Inflammatory macrophage treated with lipopolysaccharide for 4 hours (primary cell): ENCODE measurements at regions not wholly inside any gene's neighbourhood (a gene's known extent, or its start where the extent isn't known, plus 50 kb on each side); places are given as distances from the start of the nearest gene placed in this dataset.
"Not testable (repeated sequence)": the region's sequence is repeated elsewhere in the genome, so short reads cannot be mapped to it uniquely, and the experiment has no call there.

ENCODE experiments used
- DNase-seq: peaks from one replicate; pipeline ENCODE4 v3.0.0-alpha.2; 2020

GRCh38 chr12:33514893-33515292 is 75.3 kb upstream of the SYT10 start:
- DNase-seq = peak; percentile 7

DNA sequence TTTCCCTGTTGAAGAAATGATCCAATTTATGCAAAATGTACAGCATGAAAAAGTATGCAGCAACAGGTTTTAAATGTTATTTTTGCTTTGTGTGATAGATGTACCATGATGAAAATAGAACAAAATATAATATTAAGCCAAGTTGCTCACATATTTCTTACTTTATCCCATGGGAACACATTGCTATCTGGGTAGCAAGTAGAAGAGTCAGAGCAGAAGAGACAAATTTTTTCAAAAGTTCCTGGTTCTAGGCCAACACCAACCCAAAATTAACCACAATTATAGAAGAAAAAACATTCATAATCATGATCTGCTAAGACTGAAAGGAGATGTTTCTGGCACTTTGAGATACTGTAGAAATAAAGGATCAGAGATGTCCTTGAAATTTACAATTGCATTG is 79.9 kb upstream of the SYT10 start:
- DNase-seq = no peak

- not testable (repeated sequence) for DNase-seq
These were observed 81.1 kb upstream of the SYT10 start for GRCh38 chr12:33520505-33521302.

DNA sequence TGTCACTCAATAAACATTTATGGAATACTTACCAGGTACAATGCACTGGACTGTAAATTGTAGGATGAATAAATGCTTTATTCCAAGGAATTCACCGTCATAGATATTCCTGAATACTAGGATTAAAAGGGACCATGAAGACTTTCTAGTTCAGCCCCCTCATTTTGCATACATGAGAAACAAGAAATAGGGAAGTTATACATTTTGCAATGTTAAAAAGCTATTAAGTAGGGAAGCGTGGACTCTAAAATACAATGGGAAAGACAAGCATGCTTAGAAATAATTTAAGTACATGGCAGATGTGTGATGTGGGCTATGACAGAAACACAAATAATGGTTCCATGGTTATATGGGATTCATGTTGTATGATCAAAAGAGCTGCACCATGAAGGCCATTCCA is 89.4 kb upstream of the SYT10 start:
- peak; percentile 55 for DNase-seq

DNA sequence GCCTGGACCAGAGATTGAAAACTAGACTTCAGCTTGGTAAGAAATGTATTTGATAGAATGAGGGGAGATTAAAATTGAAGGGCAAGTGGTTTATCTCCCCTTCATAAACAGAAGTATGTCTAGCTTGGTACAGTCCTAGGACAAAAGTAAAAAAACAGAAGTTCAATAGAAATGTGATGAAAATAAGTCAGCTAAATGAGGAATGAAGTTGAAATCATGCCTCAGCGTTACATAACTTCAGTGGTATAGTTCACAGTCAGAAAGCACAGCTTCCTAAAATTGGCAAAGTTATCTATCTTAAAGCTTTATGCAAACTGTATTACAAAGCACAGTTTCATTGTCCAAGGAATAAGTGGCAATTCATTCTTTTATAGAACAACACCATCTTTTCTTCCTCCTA is 90.2 kb upstream of the SYT10 start:
- DNase-seq = peak; percentile 83

GRCh38 chr12:33531261-33531660 is 91.6 kb upstream of the SYT10 start:
- no peak for DNase-seq

DNA sequence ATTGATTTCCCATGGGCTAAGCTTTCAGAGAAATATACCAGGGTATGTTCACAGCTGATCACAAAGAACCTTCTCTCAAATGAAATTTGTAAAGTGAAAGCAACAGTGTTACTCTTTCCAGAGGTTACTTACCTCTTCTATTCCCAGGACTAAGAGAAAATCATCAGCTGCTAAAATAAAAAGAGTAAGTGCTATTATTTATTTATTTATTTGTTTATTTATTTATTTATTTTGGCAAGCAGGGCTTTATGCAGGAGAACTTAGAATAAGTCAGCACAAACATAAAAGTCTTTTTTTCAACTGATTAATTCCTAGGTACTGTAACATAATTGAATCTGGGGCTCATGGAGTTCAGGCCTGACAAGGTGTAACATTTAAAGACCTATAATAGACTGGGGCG is 93.9 kb upstream of the SYT10 start:
- no peak for DNase-seq

DNA sequence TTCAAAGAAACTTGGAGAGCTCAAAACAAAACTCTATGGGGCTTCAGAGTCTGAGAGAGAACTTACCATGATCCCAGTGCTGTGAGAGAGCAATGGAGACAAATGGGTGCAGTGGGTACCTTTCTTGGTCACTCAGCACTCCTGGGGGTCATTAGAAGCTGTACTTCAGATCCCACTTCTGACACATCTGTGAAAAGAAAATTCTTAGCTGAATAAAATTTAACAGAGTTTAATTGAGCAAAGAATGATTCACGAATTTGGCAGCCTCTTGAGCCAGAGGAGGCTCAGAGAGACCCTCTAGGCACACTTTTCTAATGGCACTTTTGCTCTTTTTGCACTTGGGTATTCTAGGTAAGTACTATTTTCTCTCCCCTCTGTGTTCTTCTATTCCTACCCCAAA is 96.8 kb upstream of the SYT10 start:
- DNase-seq = no peak

GRCh38 chr12:33546004-33546403 is 106.4 kb upstream of the SYT10 start:
- no peak for DNase-seq

- no peak for DNase-seq
These were observed 107.5 kb upstream of the SYT10 start for GRCh38 chr12:33547084-33547483.

- not testable (repeated sequence) for DNase-seq
These were observed 110.6 kb upstream of the SYT10 start for GRCh38 chr12:33550214-33550613.

GRCh38 chr12:33551006-33551405 is 111.4 kb upstream of the SYT10 start:
- DNase-seq = no peak

- no peak for DNase-seq
These were observed 115.5 kb upstream of the SYT10 start for GRCh38 chr12:33555128-33555527.

- no peak for DNase-seq
These were observed 121.1 kb upstream of the SYT10 start for GRCh38 chr12:33560653-33561208.

GRCh38 chr12:33562401-33562800 is 122.8 kb upstream of the SYT10 start:
- no peak for DNase-seq

GRCh38 chr12:33566403-33566802 is 126.8 kb upstream of the SYT10 start:
- no peak for DNase-seq

- peak; percentile 11 for DNase-seq
These were observed 135.7 kb upstream of the SYT10 start for GRCh38 chr12:33575346-33575745.

DNA sequence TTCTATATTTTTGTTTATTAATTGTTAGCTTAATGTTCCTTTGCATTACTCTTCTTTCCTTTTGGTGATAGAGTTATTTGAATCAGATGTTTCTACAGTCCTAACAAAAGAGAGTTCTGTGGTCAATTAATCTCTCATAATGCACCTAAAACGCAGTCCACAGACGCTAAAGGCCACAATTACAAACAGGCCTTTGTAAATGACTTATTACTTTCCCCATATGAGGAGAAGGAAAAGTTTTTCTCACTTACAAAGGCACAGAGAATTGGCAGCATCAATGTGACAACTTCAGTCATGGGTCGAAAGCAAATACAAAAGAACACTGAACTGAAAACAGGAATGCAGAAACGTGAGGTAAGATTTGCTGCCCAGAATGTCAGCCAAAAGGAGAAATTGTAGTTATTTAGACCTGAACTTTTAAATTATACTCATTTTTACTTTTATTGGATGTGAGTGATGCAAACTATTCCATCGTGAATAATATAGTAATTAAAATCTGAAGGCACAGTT is 142.0 kb upstream of the SYT10 start:
- DNase-seq = no peak

DNA sequence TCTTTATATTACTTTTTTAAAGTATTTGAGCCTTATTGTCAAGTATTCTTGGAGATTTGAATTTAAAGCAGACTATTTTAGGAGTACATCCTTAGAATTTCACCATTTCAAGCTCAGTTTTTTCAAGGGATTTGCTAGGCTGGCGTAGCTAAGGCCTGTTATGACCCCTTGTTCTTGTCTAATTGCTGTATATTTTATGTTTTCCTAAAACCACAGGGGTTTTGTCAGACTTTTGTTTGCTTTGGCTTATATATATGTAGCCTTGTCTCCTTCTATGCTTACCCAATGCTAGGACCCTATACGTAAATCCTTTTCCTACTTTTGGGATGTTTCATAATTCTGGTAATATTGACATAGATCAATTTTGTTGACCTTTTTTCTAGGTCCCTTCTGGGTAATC is 147.0 kb upstream of the SYT10 start:
- DNase-seq = no peak

- no peak for DNase-seq
These were observed 147.7 kb upstream of the SYT10 start for GRCh38 chr12:33587354-33587753.

GRCh38 chr12:33587784-33588712 is 148.4 kb upstream of the SYT10 start:
- DNase-seq = peak; percentile 85

DNA sequence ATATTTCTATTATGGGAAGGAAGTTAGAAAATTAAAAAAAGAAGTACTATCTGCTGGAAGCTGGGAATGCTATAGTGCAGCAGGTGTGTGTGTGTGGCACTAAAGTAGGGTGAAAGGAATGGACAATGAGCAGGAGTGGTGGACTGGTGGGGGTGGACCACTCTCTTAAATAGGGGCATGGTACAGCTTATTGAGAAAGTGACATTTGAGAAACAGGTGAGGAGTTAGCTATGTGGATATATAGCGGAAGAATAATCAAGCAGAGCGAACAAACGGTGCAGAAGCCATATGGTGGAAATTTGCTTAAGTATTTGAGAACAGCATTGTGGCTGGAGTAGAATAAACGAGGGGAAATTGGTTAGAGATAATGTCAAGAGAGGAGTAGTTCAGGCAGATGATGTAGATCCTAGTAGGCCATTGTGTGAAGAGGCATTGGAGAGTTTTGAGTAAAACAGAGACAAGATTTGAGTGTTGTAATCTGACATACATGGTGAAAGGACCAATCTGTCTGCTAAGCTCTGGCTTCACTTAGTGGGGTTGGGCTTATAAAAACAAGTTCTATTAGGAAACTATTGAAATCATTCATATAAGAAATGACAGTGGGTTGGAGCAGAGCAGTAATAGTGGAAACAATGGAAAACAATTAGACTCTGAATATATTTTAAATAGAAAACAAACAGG is 149.2 kb upstream of the SYT10 start:
- DNase-seq = no peak

- DNase-seq = no peak
These were observed 150.0 kb upstream of the SYT10 start for GRCh38 chr12:33589576-33590114.
